Activated CD8-positive, alpha-beta T cell treated with anti-CD3 and anti-CD28 coated beads, Interleukin-2, amount 10 ng/mL, durations not matched to agents 7 days and 5 days (primary cell): ENCODE measurements at regions not wholly inside any gene's neighbourhood (a gene's known extent, or its start where the extent isn't known, plus 50 kb on each side); places are given as distances from the start of the nearest gene placed in this dataset.
"Not testable (repeated sequence)": the region's sequence is repeated elsewhere in the genome, so short reads cannot be mapped to it uniquely, and the experiment has no call there.

Experiments
- ATAC-seq: fragments of 150-1000 bp; cut with Tn5 transposase; one replicate; pipeline ENCODE4 v1.10.0; 2021; ENCODE audit warnings: moderate library complexity
- CTCF ChIA-PET: fragments of 350-600 bp; sonication (Branson Sonifier 250); formaldehyde crosslinking; loops from one replicate; lab custom pipeline; 2021; ENCODE audit warnings: antibody characterized with exemption; lab: Charles Lee
- POLR2A ChIA-PET: fragments of 350-600 bp; sonication (Branson Sonifier 250); formaldehyde crosslinking; loops from one replicate; lab custom pipeline; 2021; ENCODE audit warnings: antibody characterized with exemption; lab: Charles Lee
- DNase-seq: peaks from one replicate; pipeline ENCODE4 v3.0.0-alpha.2; 2020
- H3K27ac Mint-ChIP-seq: one replicate; pipeline ENCODE4 v1.8.0; 2021; ENCODE audit warnings: mild to moderate bottlenecking, mixed read lengths
- H3K27me3 Mint-ChIP-seq: one replicate; pipeline ENCODE4 v1.8.0; 2021; ENCODE audit warnings: low read depth, mixed read lengths
- H3K36me3 Mint-ChIP-seq: one replicate; pipeline ENCODE4 v1.8.0; 2021; ENCODE audit warnings: low read depth, mixed read lengths
- H3K4me1 Mint-ChIP-seq: one replicate; pipeline ENCODE4 v1.8.0; 2021; ENCODE audit warnings: low read depth, mixed read lengths
- H3K4me3 Mint-ChIP-seq: one replicate; pipeline ENCODE4 v1.8.0; 2021; ENCODE audit warnings: mild to moderate bottlenecking, mixed read lengths
- H3K9me3 Mint-ChIP-seq: one replicate; pipeline ENCODE4 v1.8.0; 2022; ENCODE audit warnings: mixed read lengths; ENCODE audit not compliant: insufficient read depth

- H3K27me3 Mint-ChIP-seq, H3K36me3 Mint-ChIP-seq, H3K4me1 Mint-ChIP-seq, H3K27ac Mint-ChIP-seq, ATAC-seq, POLR2A ChIA-PET, H3K9me3 Mint-ChIP-seq, CTCF ChIA-PET, DNase-seq, H3K4me3 Mint-ChIP-seq: not testable (repeated sequence)
Observed at GRCh38 chr11:49373385-49373784, 165.0 kb upstream of the FOLH1 start.

- H3K27ac Mint-ChIP-seq, H3K27me3 Mint-ChIP-seq, POLR2A ChIA-PET, H3K36me3 Mint-ChIP-seq, H3K4me1 Mint-ChIP-seq, H3K4me3 Mint-ChIP-seq, ATAC-seq, CTCF ChIA-PET, DNase-seq: not testable (repeated sequence)
- H3K9me3 Mint-ChIP-seq = peaks cover 11% of the 10 kb centered on the region
Observed at GRCh38 chr11:49372137-49372536, 163.7 kb upstream of the FOLH1 start.

- ATAC-seq, H3K36me3 Mint-ChIP-seq, H3K27ac Mint-ChIP-seq, H3K4me1 Mint-ChIP-seq, POLR2A ChIA-PET, CTCF ChIA-PET, H3K4me3 Mint-ChIP-seq, H3K27me3 Mint-ChIP-seq, DNase-seq: not testable (repeated sequence)
- peaks cover 16% of the 10 kb centered on the region for H3K9me3 Mint-ChIP-seq
Observed at GRCh38 chr11:49368556-49368955, 160.2 kb upstream of the FOLH1 start.

- DNase-seq = not testable (repeated sequence)
Observed at GRCh38 chr11:49365375-49365774, 157.0 kb upstream of the FOLH1 start.

GRCh38 chr11:49362994-49363393 is 154.6 kb upstream of the FOLH1 start:
- H3K4me1 Mint-ChIP-seq, H3K36me3 Mint-ChIP-seq, POLR2A ChIA-PET, CTCF ChIA-PET, ATAC-seq, DNase-seq, H3K27me3 Mint-ChIP-seq, H3K9me3 Mint-ChIP-seq, H3K27ac Mint-ChIP-seq, H3K4me3 Mint-ChIP-seq: not testable (repeated sequence)

More at GRCh38 chr11:49365375-49365774, 157.0 kb upstream of the FOLH1 start:
- H3K27ac Mint-ChIP-seq, H3K36me3 Mint-ChIP-seq, H3K4me3 Mint-ChIP-seq, H3K4me1 Mint-ChIP-seq, POLR2A ChIA-PET, H3K27me3 Mint-ChIP-seq, ATAC-seq, CTCF ChIA-PET: not testable (repeated sequence)
- peaks cover 16% of the 10 kb centered on the region for H3K9me3 Mint-ChIP-seq

- H3K36me3 Mint-ChIP-seq, H3K4me1 Mint-ChIP-seq, H3K27ac Mint-ChIP-seq, DNase-seq, H3K9me3 Mint-ChIP-seq, CTCF ChIA-PET, POLR2A ChIA-PET, ATAC-seq, H3K27me3 Mint-ChIP-seq, H3K4me3 Mint-ChIP-seq: not testable (repeated sequence)
Observed at GRCh38 chr11:49354536-49354935, 146.1 kb upstream of the FOLH1 start.

- DNase-seq, H3K9me3 Mint-ChIP-seq, H3K4me1 Mint-ChIP-seq, ATAC-seq, H3K27me3 Mint-ChIP-seq, POLR2A ChIA-PET, H3K27ac Mint-ChIP-seq, H3K36me3 Mint-ChIP-seq, CTCF ChIA-PET, H3K4me3 Mint-ChIP-seq: not testable (repeated sequence)
Observed at GRCh38 chr11:49352868-49353267, 144.5 kb upstream of the FOLH1 start.

- DNase-seq, ATAC-seq, H3K27me3 Mint-ChIP-seq, POLR2A ChIA-PET, H3K4me1 Mint-ChIP-seq, H3K4me3 Mint-ChIP-seq, H3K27ac Mint-ChIP-seq, H3K36me3 Mint-ChIP-seq, H3K9me3 Mint-ChIP-seq, CTCF ChIA-PET: not testable (repeated sequence)
Observed at GRCh38 chr11:49346627-49347026, 138.2 kb upstream of the FOLH1 start.

GRCh38 chr11:49328485-49329186 is 120.2 kb upstream of the FOLH1 start:
- ATAC-seq, H3K27me3 Mint-ChIP-seq, DNase-seq, H3K27ac Mint-ChIP-seq, POLR2A ChIA-PET, CTCF ChIA-PET, H3K4me1 Mint-ChIP-seq, H3K36me3 Mint-ChIP-seq, H3K4me3 Mint-ChIP-seq: not testable (repeated sequence)
- H3K9me3 Mint-ChIP-seq = peaks cover 18% of the 10 kb centered on the region

- ATAC-seq, H3K4me3 Mint-ChIP-seq, H3K36me3 Mint-ChIP-seq, CTCF ChIA-PET, H3K4me1 Mint-ChIP-seq, DNase-seq, H3K27ac Mint-ChIP-seq, H3K27me3 Mint-ChIP-seq, POLR2A ChIA-PET: not testable (repeated sequence)
- peaks cover 18% of the 10 kb centered on the region for H3K9me3 Mint-ChIP-seq
Observed at GRCh38 chr11:49327766-49328165, 119.4 kb upstream of the FOLH1 start.

GRCh38 chr11:49326651-49327050 is 118.2 kb upstream of the FOLH1 start:
- DNase-seq, H3K36me3 Mint-ChIP-seq, H3K4me3 Mint-ChIP-seq, H3K4me1 Mint-ChIP-seq, H3K27me3 Mint-ChIP-seq, CTCF ChIA-PET, ATAC-seq, H3K27ac Mint-ChIP-seq, POLR2A ChIA-PET: not testable (repeated sequence)
- H3K9me3 Mint-ChIP-seq = peaks cover 15% of the 10 kb centered on the region

- H3K4me1 Mint-ChIP-seq = no peaks in the 10 kb centered on the region
- ATAC-seq (no peak), DNase-seq (no peak)
- H3K27me3 Mint-ChIP-seq = no peaks in the 10 kb centered on the region
- CTCF ChIA-PET = no interaction called here
- no peaks in the 10 kb centered on the region for H3K36me3 Mint-ChIP-seq
- POLR2A ChIA-PET = no interaction called here
- no peak overlapping the region for H3K4me3 Mint-ChIP-seq
- H3K27ac Mint-ChIP-seq = no peak overlapping the region
- H3K9me3 Mint-ChIP-seq = peaks cover 12% of the 10 kb centered on the region
Observed at GRCh38 chr11:49316180-49316579, 107.8 kb upstream of the FOLH1 start.

- DNase-seq (no peak), ATAC-seq (no peak)
- Mint-ChIP-seq H3K36me3 (no peaks in the 10 kb centered on the region), H3K4me1 (no peaks in the 10 kb centered on the region), H3K27ac (no peak overlapping the region), H3K9me3 (no peaks in the 10 kb centered on the region), H3K27me3 (no peaks in the 10 kb centered on the region), H3K4me3 (no peak overlapping the region)
- ChIA-PET POLR2A (no interaction called here), CTCF (no interaction called here)
Observed at GRCh38 chr11:49303080-49303479, 94.7 kb upstream of the FOLH1 start.
